ENCODE measurements at regions not wholly inside any gene's neighbourhood (a gene's known extent, or its start where the extent isn't known, plus 50 kb on each side); places are given as distances from the start of the nearest gene placed in this dataset.
A peak's percentile ranks its signal among the peaks of the same experiment; 100 is the strongest.

DNA sequence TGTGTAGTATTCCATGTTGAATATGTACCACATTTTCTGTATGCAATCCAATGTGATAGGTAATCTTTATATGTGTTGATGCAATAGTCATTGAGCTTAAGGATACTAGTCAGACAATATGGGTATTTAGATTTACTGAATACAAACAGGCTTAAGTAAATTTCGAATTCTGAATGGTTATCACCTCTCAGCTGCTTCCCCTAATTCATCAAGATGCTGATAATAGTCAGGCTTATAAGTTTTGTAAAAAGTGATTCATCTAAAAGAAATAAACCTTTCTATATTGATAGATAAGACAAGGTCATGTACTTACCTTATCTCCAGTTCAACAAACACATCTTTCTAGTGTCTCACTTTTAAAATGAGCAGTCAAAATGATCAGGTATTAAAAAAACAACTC, 205.5 kb downstream of the CASP12 start:
- 75 to 92% (median 84%) methylated on average over 1 of the region's 1 CpG for WGBS, 4 donors
- H3K27me3 ChIP-seq = no peaks in the 10 kb centered on the region
- no peak for ATAC-seq
- no peak overlapping the region for H3K27ac ChIP-seq
- no peak for DNase-seq
- no peaks in the 10 kb centered on the region for H3K9me3 ChIP-seq
- H3K4me1 ChIP-seq = peaks cover 0 to 15% (median 0%) of the 10 kb centered on the region in 12 donors
- intact Hi-C loops (cut with DNase I) = no loop called here
- no peak for TF ChIP-seq POLR2A (IDR thresholded peaks at IDR 0.05)
- TF ChIP-seq, protein P1, sequence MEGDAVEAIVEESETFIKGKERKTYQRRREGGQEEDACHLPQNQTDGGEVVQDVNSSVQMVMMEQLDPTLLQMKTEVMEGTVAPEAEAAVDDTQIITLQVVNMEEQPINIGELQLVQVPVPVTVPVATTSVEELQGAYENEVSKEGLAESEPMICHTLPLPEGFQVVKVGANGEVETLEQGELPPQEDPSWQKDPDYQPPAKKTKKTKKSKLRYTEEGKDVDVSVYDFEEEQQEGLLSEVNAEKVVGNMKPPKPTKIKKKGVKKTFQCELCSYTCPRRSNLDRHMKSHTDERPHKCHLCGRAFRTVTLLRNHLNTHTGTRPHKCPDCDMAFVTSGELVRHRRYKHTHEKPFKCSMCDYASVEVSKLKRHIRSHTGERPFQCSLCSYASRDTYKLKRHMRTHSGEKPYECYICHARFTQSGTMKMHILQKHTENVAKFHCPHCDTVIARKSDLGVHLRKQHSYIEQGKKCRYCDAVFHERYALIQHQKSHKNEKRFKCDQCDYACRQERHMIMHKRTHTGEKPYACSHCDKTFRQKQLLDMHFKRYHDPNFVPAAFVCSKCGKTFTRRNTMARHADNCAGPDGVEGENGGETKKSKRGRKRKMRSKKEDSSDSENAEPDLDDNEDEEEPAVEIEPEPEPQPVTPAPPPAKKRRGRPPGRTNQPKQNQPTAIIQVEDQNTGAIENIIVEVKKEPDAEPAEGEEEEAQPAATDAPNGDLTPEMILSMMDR (IDR thresholded peaks at IDR 0.05) = no peak
- no peak overlapping the region for H3K4me3 ChIP-seq
- H3K36me3 ChIP-seq = no peaks in the 10 kb centered on the region

DNA sequence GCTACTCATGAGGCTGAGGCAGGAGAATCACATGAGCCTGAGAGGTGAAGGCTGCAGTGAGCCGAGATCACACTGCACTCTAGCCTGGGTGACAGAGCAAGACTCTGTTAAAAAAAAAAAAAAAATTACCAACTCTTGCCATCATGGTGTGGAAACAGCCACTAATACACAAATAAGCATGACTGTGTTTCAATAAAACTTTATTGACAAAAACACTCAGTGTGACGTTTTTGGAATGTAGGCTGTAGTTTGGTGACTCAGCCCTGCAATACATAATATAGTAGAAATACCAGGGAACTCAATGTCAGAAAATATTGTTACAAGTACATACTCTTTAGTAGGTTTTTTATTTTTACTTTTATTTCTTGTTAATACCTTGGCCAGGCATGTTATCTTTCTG, 207.1 kb downstream of the CASP12 start:
- H3K4me1 ChIP-seq = peaks cover 0 to 15% (median 0%) of the 10 kb centered on the region in 12 donors
- ATAC-seq (no peak), DNase-seq (no peak)
- H3K36me3 ChIP-seq = no peaks in the 10 kb centered on the region
- intact Hi-C loops (cut with DNase I) = no loop called here
- H3K27ac ChIP-seq = no peak overlapping the region
- no peak overlapping the region for H3K4me3 ChIP-seq
- TF ChIP-seq, protein P1 (IDR thresholded peaks at IDR 0.05) = no peak
- no peak for TF ChIP-seq POLR2A (IDR thresholded peaks at IDR 0.05)
- 84 to 90% (median 86%) methylated on average over 2 of the region's 2 CpGs for WGBS, 4 donors
- no peaks in the 10 kb centered on the region for H3K27me3 ChIP-seq
- H3K9me3 ChIP-seq = no peaks in the 10 kb centered on the region

DNA sequence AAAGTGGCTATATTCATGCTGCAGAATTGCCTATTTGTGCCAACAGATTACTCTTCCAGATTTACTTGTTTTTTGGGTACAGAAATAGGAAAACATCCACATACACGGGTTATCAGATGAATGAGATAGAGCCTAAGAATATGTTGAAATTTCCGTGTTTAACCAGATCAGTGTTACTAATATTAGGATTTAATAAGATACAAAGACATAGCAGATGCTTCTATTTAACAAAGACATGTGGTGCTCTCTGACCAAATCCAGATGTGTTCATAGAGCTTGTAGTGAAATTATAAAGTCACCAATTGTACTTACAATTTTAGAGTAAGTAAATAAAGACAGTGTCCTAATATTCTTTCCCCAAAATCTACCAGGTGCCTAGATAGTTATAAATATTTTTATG, 208.0 kb downstream of the CASP12 start:
- Histone ChIP-seq H3K4me3 (no peak overlapping the region), H3K9me3 (no peaks in the 10 kb centered on the region), H3K27ac (no peak overlapping the region), H3K4me1 (peaks cover 0 to 15% (median 0%) of the 10 kb centered on the region in 12 donors), H3K27me3 (no peaks in the 10 kb centered on the region), H3K36me3 (no peaks in the 10 kb centered on the region)
- TF ChIP-seq, protein P1 (IDR thresholded peaks at IDR 0.05) = no peak
- TF ChIP-seq POLR2A (IDR thresholded peaks at IDR 0.05) = no peak
- ATAC-seq (no peak), DNase-seq (no peak)
- intact Hi-C loops (cut with DNase I) = no loop called here
- WGBS, 4 donors = 50 to 61% (median 53%) methylated on average over 2 of the region's 2 CpGs

DNA sequence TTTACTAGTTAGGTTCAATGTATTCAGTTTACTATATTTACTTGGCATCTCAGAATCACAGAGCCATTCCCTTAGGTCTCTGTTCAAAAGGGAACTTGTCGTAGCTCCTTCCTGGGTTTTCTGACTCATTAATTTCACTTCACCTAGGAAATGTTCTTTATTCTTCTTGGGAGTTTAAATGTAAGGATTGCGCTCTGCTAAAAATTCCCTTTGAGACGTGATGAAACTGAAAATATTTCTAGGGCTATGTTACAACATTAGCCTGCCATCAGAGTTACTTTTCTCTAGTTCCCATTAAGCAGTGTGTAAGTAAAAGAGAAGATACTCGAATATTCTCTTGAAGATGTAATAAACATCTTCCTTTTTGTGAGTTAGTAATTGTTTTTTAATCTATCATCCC, 209.5 kb downstream of the CASP12 start:
- H3K36me3 ChIP-seq = no peaks in the 10 kb centered on the region
- H3K9me3 ChIP-seq = no peaks in the 10 kb centered on the region
- intact Hi-C loops (cut with DNase I) = no loop called here
- ATAC-seq (no peak), DNase-seq (no peak)
- 73 to 79% (median 77%) methylated on average over 4 of the region's 4 CpGs for WGBS, 4 donors
- H3K4me3 ChIP-seq = no peak overlapping the region
- TF ChIP-seq, protein P1 (IDR thresholded peaks at IDR 0.05) = no peak
- no peak for TF ChIP-seq POLR2A (IDR thresholded peaks at IDR 0.05)
- no peaks in the 10 kb centered on the region for H3K27me3 ChIP-seq
- peak overlapping the region in 1 of 12 donors; percentile 45 for H3K27ac ChIP-seq
- peaks cover 0 to 5% (median 0%) of the 10 kb centered on the region in 12 donors for H3K4me1 ChIP-seq
